Myocyte (in vitro differentiated cells): ENCODE measurements at regions not wholly inside any gene's neighbourhood (a gene's known extent, or its start where the extent isn't known, plus 50 kb on each side); places are given as distances from the start of the nearest gene placed in this dataset.

Experiments
- DNase-seq: peaks from one replicate; pipeline ENCODE4 v3.0.0-alpha.2; 2012; ENCODE audit warnings: low read depth

DNA sequence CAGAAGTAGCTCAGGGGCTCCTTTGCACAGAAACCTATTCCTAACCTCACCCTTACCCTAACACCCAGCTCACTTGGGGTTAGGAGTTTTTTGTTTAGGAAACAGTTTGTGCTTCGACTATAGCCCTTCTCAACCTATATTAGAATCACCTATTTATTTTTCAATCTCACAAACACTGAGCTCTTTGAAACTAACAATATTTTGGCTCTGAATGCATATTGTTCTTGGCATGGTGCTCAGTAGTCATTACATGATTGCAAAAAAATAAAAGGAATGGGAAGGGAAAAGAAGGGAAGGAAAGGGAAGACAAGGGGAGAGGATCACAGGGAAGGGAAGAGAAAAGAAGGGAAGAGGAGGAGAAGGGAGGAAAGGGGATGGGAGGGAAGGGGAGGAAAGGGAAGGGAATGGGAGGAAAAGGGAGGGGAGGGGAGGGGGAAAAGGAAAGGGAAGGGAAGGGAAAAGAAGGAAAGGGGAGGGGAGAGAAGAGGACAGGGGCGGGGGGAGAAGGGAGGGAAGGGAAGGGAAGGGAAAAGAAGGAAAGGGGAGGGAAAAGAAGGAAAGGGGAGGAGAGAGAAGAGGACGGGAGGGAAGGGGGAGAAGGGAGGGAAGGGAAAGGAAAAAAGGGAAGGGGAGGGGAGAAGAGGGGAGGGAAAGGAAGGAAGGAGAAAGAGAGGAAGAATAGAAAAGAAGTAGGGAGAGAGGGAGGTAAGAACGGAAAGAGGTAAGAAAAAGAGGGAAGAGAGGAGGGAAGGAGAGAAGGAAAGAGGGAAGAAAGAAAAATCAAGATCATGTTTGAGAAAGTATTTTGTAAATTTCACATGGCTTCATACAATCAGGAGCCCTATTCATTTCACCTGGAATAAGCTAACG is 484.1 kb upstream of the NFIA start:
- DNase-seq, result no peak

DNA sequence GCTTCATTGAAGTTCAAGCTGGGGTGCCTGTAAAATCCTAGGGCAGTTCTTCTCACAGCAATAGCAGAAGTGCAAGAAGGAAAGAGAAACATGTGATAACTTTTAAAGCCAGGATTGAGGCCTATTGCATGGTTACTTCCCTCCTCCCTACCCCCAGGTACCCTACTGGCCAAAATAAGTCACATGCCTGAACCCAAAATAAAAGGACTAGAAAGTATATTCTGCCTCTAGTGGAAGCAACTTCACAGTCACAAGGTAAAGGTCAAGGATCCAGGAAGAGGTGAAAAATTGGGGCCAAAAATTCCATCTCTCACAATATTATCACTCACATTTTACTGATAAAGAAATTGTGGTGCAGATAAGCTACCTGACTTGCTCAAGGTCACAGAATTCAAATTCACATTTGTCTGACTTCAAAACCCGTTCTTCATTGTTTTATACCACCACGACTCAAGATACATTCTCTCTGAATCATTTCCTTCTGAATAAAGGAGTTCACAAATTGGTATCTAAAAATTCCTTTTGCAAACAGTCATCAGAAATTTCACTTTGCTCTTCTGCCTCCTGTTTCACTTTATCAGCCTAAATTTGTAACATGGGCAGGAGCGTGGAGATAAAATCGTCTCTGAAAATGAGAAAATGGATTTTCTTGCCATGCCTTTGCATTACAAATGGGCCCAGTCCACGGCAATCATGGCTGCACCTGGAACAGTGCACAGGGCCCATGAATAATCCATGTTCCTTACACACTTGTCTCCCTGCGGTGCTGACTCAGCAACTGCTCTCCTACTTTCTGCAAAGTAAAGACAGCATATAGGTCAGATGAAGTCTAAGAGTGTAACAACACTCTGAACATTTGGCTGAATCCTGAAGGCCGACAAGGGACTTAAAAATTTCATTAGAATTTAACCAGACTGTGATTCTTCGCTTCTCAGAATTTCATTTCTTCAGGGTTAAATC is 485.3 kb upstream of the NFIA start:
- DNase-seq, result no peak

DNA sequence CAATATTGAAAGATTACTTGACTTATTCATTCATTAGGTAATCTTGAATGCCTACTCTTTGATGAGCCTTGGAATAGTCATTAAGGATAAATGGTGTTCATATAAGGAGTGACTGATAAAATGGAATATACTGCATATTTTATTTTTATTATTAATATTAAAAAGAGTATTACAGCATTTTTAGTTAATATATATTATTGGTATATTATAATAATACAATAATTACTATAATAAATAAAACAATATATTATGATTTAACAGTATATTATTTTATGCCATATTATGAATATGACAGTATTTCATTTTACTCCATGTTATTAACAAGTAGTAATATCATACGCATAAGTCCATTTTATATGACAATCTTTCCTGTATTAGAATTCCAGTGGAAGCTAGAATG is 490.8 kb upstream of the NFIA start:
- no peak for DNase-seq

DNA sequence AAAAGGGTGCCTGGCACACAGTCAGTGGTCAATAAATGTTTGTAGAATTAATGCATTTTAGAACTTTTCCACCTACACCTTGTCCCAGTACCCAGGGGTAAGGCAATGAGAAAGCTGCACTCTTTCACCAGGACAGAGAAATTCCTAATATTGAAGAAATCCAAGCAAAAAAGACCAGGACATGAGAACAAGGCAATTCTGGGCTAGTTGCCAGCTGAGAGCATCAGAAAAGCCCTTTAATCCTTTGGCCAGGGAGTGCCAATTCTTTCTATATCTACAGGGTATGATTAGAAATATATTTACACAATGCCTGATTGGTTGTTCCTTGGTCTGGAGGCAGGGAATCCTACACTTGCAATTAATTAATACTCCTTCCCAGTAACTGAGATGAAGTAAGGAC is 492.4 kb upstream of the NFIA start:
- peak; percentile 74 for DNase-seq

DNA sequence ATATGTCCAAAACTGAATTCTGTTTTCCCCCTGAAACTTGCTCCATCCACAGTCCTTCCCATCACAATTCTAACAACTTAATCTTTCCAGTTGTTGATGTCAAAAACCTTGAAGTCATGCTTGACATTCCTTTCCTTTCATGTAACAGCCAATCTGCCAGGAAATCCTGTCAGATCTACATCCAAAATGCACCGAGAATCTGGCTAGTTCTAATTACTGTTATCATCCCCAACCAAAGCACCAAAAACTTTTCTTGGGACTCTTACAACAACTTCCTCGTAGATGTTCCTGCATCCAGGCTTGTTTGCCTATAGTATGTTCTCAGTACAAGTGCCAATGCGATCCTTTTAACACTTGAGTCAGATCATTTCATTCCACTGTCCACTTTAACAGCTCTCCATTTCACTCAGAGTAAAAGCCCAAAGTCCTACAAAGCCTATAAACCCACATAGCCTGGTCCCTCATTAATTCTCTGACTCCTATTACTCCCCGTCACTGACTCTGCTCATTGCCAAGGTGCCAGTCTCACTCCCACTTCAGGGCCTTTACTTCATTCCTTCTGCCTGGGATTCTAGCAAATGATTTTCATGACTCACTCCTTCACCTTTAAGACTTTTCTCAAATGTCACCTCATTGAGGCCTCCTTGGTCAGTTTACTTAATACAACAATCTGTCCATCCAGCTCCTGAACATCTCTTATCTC is 493.2 kb upstream of the NFIA start:
- peak; percentile 17 for DNase-seq

DNA sequence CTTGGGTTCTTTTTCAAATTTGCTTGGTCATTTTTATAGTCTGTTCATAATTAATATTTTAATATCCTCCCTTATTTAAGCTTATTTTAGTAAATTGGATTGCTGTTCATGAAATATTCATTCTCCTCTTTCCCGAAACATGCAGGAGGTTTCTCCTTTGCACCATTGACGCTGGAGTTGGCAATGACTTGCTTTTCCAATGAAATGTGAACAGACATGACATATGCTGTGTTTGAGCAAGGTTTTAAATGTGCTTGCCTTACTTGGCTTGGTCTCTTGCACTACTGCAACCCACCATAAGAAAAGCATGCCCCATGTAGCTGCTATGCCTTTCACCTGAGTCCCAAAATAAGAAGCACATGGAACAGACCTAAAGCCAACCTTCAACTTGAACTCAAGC is 498.0 kb upstream of the NFIA start:
- no peak for DNase-seq

DNA sequence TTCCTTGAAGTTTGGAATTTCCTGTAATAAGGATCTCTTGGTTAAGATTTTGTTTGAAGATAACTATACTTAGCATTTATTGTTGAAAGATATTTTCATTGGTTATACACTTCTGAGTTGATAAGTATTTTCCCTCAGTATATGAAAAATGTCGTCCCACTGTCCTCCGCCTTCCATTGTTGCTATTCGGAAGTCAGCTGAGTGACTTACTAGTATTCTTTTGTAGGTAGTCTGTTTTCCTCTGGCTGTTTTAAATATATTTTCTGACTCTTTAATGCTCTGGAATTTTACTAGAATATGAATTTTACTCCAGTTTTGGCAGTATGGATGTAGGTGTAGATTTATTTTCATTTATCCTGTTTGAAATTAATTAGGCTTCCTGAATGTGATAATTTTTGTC is 498.7 kb upstream of the NFIA start:
- DNase-seq, result no peak

DNA sequence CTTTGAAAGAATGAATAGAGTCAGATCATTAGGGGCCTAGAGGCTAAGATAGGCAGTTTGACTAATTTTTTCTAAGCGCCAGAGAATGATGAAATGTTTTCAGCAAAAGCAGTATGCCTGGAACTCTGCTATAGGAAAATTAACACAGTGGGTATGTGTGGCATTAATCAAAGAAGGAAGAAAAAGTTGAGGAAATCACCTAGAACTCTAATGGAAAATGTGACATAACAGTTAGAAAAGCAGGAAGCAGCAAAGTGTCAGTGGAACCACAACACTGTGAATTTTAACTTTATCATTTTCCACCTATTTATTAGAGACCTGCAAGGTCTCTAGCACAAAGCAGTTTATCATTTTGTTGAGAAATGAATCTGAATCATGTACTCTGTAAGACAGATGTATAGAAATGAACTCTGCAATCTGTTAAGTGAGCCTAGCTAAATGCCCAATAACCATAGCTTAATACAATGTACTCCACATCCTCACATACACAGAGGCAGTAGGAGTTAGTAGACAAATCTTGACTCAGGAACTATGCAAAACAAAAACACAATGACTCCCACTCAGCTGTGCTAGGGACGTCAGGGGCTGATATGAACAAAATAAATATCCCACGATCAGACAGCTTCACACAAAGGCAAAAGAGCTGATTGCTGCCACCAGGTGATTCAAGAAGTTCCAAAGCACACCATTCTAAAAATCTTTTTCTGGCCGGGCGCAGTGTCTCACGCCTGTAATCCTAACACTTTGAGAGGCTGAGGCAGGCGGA is 500.7 kb upstream of the NFIA start:
- DNase-seq, result no peak

DNA sequence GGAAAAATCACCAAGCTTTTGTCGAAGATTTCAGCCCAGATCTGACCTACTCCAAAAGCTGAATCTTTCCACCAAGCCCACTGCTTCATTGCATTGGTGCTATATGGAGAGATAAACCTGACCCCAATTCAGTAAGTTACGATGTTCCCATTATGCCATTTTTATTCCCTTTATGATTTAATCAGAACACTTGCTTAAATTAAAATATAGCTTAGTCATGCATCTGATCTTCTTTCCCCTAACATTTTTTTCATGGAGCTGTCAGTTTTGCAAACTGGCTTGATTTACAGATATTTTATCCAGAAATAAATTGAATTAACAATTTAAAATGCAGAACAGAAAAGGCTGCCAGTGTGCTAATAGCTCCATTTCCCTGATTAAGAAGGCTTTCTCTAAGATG is 503.5 kb upstream of the C1orf87 start:
- no peak for DNase-seq

DNA sequence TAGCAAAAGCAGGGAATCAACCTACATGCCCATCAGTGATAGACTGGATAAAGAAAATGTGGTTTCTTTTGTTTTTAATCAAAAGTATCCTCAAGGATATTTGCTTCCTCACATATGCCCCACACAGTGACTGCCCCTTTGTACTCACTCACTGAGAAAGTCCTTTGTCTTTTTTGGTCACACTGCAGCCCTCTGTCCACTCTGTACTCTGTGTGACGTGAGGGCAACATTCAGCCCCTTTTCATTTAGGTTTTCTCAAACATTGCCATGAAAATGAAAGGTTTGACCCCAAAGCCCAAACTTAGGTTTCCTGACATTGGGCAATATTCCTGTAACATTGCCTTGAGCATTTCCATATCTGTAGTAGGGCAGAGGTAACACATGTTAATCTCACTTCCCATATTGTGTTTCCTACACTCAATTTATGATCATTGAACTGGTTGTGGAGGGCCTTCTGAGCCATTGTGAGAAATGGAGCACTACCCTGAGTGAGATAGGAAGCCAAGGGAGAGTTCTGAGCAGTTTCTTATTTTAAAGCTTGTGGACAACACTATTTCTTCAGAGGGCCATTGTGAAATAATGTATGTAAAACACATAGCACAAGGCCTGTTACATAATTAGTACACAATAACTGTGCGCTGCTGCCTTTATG is 501.9 kb upstream of the C1orf87 start:
- DNase-seq, result no peak

DNA sequence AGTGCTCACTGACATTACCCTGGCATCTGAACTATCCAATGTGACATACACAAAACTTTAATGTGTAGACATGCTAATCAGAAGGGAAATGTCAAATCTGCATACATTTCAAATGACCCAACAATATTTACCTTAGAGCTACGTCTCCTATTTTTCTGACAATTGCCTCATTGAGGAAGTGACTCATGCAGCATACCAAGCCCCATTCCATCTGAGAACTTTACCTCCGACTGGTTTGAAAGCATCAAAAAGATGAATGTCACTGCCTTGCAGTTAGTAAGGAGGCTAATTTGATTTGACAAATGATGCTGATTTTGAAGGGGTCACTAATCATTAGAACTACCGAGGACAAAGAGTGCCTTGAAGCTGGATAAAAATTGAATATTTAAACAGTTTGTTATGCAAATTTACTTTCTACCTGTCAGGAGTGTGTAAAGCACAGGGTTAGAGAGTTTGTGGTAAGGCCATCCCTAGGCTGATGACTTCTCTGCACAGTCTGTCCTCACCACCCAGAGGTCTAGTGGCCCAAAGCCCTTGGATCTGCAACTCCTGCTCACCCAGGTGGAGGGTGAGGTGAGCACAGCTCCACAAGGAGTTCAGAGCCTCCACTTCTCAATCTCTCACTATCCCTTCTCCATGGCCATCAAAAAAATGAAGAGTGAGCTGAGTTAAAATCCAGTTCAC is 500.3 kb upstream of the C1orf87 start:
- no peak for DNase-seq

DNA sequence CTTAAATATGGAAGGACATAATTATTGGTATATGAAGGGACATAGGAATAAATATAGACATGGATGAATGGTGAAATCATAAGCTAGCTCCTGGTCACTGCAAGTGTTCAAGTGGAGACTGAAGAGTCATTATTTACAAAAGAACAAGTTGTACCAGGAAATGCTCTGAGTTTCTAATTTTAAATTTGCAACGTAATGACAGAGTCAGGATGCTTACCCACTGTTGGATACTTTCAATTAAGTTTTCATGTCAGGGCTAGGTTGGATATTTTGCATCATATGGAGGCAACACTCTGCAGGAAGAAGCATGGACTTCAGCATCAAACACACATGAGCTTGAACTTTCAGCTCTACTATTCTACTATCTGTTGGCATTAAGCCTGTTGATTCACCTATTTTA is 499.6 kb upstream of the C1orf87 start:
- no peak for DNase-seq

DNA sequence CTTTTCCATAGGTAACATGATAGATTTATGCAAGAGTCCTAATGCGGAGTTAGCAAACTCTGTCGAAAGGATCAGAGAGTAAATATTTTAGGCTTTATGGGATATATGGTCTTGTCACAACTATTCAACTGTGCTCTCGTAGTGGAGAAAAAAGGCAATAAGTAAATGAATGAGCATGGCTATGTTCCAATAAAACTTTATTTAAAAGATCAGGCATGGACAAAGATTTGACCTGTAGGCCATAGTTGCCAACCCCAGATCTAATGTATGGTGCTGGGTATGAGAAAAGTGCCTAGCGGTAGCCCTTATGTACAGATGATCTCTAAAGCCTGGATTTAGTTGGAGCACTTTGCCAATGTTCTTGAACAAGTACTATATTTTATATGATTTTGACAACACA is 498.8 kb upstream of the C1orf87 start:
- DNase-seq, result no peak

DNA sequence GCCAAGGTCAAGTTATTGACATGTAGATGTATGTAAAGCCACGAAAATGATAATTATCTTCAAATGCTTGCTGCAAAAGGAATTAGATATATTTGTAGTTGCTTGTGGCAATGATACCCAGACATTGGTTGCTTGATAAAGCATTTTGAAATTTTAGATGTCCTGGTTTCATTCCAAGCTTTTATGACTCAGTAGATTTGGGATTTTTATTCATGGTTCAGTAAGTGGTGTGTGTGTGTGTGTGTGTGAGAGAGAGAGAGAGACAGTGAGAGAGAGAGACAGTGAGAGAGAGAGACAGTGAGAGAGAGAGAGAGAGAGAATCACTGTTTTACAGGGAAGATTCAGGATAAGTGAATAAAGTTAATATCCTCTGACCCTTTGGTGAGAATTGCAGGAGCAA is 498.2 kb upstream of the C1orf87 start:
- DNase-seq, result peak; percentile 53

DNA sequence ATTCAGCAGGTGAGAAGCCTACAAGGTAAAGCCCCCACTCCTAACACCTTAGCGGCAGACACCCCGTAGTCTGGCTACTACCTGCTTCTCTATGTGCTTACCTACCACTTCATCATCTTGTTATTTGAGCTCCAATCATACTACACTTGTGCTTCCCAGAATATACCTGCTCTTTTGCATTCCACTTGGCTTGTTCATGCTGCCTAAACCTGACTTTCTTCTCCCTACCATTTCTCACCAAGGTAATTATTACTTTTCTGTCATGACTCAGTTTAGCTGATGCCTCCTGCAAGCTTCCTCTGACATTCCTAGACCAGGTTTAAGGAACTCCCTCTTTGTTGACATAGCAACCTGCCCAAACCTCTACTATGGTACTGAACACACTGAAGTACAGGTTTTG is 495.6 kb upstream of the C1orf87 start:
- no peak for DNase-seq

DNA sequence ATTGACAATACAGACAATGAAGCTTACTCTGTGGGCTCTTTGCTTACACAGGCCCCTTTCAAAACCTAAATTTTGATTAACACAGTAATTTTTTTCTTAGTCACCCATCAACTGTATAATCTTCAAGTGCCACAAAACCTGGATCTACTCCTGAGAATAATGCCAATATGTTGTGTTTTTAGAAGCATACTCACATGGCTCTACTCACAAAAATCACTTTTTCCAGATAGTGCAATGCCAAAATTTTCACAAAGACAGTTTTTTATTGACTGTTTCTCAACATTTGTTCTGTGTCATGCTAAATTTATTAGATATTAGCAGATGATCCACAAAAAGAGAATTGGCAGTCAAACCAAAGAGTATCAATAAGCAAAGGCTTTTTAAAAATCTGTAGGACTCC is 493.7 kb upstream of the C1orf87 start:
- DNase-seq, result no peak

DNA sequence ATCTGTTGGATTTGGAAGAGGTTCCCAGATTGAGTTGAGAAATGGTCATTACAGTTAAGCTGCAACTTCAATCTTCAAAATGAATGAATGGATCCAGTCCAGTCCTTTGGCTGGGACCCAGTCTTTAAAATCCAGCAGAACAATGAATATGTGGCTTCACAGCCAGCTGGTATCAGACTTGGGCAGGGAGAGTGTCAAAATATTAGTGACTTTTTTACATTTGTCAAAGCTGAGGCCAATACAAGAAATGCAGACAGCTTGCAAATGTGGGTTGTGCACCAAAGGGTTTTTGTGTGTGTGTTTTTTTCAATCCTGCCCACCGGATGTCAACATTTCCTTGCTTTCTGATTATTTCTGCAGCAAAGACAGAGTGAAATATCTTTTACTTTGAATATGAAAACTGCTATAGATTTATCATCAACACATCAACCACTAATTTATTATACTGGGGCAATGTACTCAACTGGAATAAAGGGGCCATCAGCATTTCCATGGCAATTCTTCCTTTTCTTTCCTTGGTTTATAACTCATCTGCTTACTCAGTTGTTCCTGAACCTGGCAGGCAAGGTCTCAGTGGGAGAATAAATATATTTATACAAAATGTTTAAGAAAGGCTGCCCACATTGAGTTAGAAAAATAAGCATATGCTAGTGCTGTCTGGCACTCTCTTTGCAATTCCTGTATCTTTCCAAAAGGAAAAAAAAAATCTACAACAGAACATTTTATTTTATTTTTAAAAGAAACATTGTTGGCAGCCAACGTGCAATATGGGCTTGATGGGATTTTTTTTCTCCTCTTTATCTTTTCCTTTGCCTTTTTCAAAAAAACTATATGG is 491.6 kb upstream of the C1orf87 start:
- DNase-seq, result no peak

DNA sequence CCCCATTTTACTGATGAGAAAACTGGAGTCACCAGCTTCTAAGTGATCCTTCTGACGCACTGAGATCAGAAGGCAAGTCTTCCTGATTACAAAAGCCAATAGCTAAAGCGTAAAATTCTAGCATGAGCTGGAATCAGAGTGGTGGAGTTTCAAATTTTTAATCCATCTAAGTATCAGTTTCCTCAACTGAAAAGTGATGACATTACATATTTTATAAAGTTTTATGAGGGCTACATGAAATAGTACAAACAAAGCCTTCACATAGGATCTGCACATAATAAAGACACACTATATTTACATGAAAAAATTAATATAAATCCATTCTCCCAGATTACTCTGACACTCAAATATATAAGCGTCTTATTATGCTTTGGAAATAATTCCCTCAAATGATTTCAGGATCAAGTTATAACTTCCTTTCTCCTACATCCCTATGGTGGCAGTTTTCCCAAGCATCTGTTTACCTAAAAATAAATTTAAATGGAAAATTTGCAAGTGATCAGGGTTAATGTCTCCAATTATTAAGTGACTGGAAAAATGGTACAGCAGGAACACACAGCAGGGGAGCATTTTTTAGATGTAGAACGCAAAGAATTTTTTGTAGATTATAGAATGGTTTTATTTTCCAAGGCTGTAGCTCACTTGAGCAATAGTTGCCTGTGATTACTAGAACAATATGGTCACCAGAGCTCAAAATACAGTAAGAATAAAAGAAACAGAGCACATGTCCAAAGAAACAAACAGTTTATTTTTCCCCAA is 490.4 kb upstream of the C1orf87 start:
- no peak for DNase-seq
